ENCODE measurements at regions not wholly inside any gene's neighbourhood (a gene's known extent, or its start where the extent isn't known, plus 50 kb on each side); places are given as distances from the start of the nearest gene placed in this dataset.

- TF ChIP-seq TAF1 (IDR thresholded peaks at IDR 0.05; ENCODE audit: low read depth) (no peak), USF1 (IDR thresholded peaks at IDR 0.05) (no peak), TEAD4 (IDR thresholded peaks at IDR 0.05) (no peak), NFIC (IDR thresholded peaks at IDR 0.05) (no peak), CEBPB (IDR thresholded peaks at IDR 0.05) (no peak), CREB1 (IDR thresholded peaks at IDR 0.05; ENCODE audit: low read depth) (no peak), EGR1 (IDR thresholded peaks at IDR 0.05) (no peak)
- TF ChIP-seq, protein P1, sequence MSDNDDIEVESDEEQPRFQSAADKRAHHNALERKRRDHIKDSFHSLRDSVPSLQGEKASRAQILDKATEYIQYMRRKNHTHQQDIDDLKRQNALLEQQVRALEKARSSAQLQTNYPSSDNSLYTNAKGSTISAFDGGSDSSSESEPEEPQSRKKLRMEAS (IDR thresholded peaks at IDR 0.05): no peak
- TF ChIP-seq, protein P2, sequence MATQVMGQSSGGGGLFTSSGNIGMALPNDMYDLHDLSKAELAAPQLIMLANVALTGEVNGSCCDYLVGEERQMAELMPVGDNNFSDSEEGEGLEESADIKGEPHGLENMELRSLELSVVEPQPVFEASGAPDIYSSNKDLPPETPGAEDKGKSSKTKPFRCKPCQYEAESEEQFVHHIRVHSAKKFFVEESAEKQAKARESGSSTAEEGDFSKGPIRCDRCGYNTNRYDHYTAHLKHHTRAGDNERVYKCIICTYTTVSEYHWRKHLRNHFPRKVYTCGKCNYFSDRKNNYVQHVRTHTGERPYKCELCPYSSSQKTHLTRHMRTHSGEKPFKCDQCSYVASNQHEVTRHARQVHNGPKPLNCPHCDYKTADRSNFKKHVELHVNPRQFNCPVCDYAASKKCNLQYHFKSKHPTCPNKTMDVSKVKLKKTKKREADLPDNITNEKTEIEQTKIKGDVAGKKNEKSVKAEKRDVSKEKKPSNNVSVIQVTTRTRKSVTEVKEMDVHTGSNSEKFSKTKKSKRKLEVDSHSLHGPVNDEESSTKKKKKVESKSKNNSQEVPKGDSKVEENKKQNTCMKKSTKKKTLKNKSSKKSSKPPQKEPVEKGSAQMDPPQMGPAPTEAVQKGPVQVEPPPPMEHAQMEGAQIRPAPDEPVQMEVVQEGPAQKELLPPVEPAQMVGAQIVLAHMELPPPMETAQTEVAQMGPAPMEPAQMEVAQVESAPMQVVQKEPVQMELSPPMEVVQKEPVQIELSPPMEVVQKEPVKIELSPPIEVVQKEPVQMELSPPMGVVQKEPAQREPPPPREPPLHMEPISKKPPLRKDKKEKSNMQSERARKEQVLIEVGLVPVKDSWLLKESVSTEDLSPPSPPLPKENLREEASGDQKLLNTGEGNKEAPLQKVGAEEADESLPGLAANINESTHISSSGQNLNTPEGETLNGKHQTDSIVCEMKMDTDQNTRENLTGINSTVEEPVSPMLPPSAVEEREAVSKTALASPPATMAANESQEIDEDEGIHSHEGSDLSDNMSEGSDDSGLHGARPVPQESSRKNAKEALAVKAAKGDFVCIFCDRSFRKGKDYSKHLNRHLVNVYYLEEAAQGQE (IDR thresholded peaks at IDR 0.05; ENCODE audit: low read depth): no peak
Measured at GRCh38 chr5:91478096-91478495, 95.0 kb upstream of the ARRDC3 start.

- TF ChIP-seq EP300 (IDR thresholded peaks at IDR 0.05; ENCODE audit: borderline replicate concordance): no peak
- no peak for TF ChIP-seq EGR1 (IDR thresholded peaks at IDR 0.05)
- TF ChIP-seq YY1 (IDR thresholded peaks at IDR 0.05; ENCODE audit: low read depth): no peak
- TF ChIP-seq RAD21 (IDR thresholded peaks at IDR 0.05; ENCODE audit: low read depth): no peak
- TF ChIP-seq ZBTB7A (IDR thresholded peaks at IDR 0.05; ENCODE audit: low read depth): no peak
- TF ChIP-seq CEBPB (IDR thresholded peaks at IDR 0.05): no peak
- TF ChIP-seq CREB1 (IDR thresholded peaks at IDR 0.05; ENCODE audit: low read depth): no peak
- TF ChIP-seq NFIC (IDR thresholded peaks at IDR 0.05): no peak
- TF ChIP-seq, protein P1 (IDR thresholded peaks at IDR 0.05): no peak
- TF ChIP-seq TCF12 (IDR thresholded peaks at IDR 0.05; ENCODE audit: low read depth): no peak
- TF ChIP-seq TEAD4 (IDR thresholded peaks at IDR 0.05): no peak
- no peak for TF ChIP-seq USF1 (IDR thresholded peaks at IDR 0.05)
- TF ChIP-seq, protein P2 (IDR thresholded peaks at IDR 0.05; ENCODE audit: low read depth): no peak
- TF ChIP-seq TAF1 (IDR thresholded peaks at IDR 0.05; ENCODE audit: low read depth): no peak
- no peak for TF ChIP-seq FOXM1 (IDR thresholded peaks at IDR 0.05; ENCODE audit: borderline replicate concordance, low read depth)
Measured at GRCh38 chr5:91477408-91477807, 94.3 kb upstream of the ARRDC3 start.

DNA sequence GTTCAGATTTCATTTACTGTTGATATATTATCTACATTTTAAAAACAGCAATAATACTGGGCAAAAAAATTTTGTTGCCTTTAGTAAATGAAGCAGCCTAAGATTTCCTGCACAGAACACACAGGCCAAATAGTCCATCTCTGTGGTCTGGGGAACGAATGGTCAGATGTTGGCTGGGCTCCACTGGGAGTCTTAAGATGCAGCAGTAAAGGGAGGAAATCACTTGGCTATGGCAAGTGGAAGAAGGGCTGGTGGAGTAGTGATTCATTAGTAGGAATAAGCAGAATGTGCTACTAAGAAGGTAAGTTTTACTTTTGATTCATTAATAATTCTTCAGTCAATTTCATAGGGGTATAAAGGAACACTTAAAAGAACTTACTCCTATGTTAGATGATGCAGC, 91.1 kb upstream of the ARRDC3 start:
- no peak for TF ChIP-seq FOXM1 (IDR thresholded peaks at IDR 0.05; ENCODE audit: borderline replicate concordance, low read depth)
- TF ChIP-seq, protein P1 (IDR thresholded peaks at IDR 0.05): no peak

GRCh38 chr5:91472631-91473030, 89.5 kb upstream of the ARRDC3 start:
- TF ChIP-seq TEAD4 (IDR thresholded peaks at IDR 0.05): no peak
- TF ChIP-seq, protein P1 (IDR thresholded peaks at IDR 0.05): no peak
- no peak for TF ChIP-seq EP300 (IDR thresholded peaks at IDR 0.05; ENCODE audit: borderline replicate concordance)
- TF ChIP-seq CREB1 (IDR thresholded peaks at IDR 0.05; ENCODE audit: low read depth): no peak
- TF ChIP-seq USF1 (IDR thresholded peaks at IDR 0.05): no peak

- TF ChIP-seq TAF1 (IDR thresholded peaks at IDR 0.05; ENCODE audit: low read depth): no peak
Measured at GRCh38 chr5:91469517-91470165, 86.5 kb upstream of the ARRDC3 start.
